Stomach smooth muscle (tissue), 2 donors: ENCODE measurements at regions not wholly inside any gene's neighbourhood (a gene's known extent, or its start where the extent isn't known, plus 50 kb on each side); places are given as distances from the start of the nearest gene placed in this dataset.

Experiments used
- H3K27ac ChIP-seq: one replicate; pipeline ENCODE4 v1.7.0; 2013; ENCODE audit warnings: mild to moderate bottlenecking, low read length, inconsistent platforms
- H3K27me3 ChIP-seq, 2 donors: one replicate each; pipeline ENCODE4 v1.7.0; 2013; ENCODE audit warnings: low read length in 2 of 2; ENCODE audit not compliant: insufficient read depth in 2 of 2, control insufficient read depth in 1 of 2
- H3K36me3 ChIP-seq, 2 donors: one replicate each; pipeline ENCODE4 v1.7.0; 2013; ENCODE audit warnings: low read length in 2 of 2; ENCODE audit not compliant: control insufficient read depth in 2 of 2, insufficient read depth in 2 of 2
- H3K4me1 ChIP-seq: one replicate; pipeline ENCODE4 v1.7.0; 2013; ENCODE audit warnings: low read length; ENCODE audit not compliant: control insufficient read depth, insufficient read depth
- H3K4me3 ChIP-seq, 2 donors: one replicate each; pipeline ENCODE4 v1.7.0; 2013; ENCODE audit warnings: low read length in 2 of 2
- H3K9ac ChIP-seq, 2 donors: one replicate each; pipeline ENCODE4 v1.7.0; 2013; ENCODE audit warnings: low read length in 2 of 2, mild to moderate bottlenecking in 1 of 2
- H3K9me3 ChIP-seq, 2 donors: one replicate each; pipeline ENCODE4 v1.7.0; 2013; ENCODE audit warnings: low read length in 2 of 2; ENCODE audit not compliant: control insufficient read depth in 2 of 2
- donor health status: healthy.
- donor health status: Pancreatic carcinoma.

- Histone ChIP-seq H3K36me3 (no peaks in the 10 kb centered on the region), H3K27me3 (no peaks in the 10 kb centered on the region), H3K9ac (no peak overlapping the region), H3K27ac (no peak overlapping the region), H3K9me3 (peaks cover 8 to 12% of the 10 kb centered on the region in 2 donors), H3K4me3 (no peak overlapping the region), H3K4me1 (no peaks in the 10 kb centered on the region)
Observed at GRCh38 chr7:91681718-91682117, 198.8 kb downstream of the MTERF1 start.

DNA sequence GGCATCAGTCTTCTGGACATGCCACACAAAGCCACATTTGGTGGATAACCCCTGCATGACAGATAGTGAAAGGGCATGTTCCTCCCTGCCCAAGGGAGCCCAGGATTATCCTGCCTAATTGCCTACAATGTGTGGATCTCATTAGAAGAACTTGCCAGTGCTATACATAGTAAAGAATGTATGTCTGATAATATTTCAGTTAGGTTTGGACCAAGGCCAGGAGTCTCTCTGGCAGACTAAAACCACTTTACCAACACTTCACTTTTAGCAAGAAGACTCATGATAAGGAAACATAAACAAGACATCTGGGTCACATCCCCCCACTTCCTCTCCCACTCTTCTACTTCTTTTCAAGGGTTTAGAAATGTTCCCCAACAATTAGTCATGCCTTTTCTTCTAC is 196.7 kb downstream of the MTERF1 start:
- Histone ChIP-seq H3K27ac (no peak overlapping the region), H3K27me3 (no peaks in the 10 kb centered on the region), H3K4me1 (no peaks in the 10 kb centered on the region), H3K9me3 (peaks cover 8 to 12% of the 10 kb centered on the region in 2 donors), H3K4me3 (no peak overlapping the region), H3K36me3 (no peaks in the 10 kb centered on the region), H3K9ac (no peak overlapping the region)

- H3K4me1 ChIP-seq, result no peaks in the 10 kb centered on the region
- no peak overlapping the region for H3K9ac ChIP-seq
- H3K36me3 ChIP-seq, result no peaks in the 10 kb centered on the region
- H3K27me3 ChIP-seq, result no peaks in the 10 kb centered on the region
- peaks cover 8 to 12% of the 10 kb centered on the region in 2 donors for H3K9me3 ChIP-seq
- no peak overlapping the region for H3K4me3 ChIP-seq
- H3K27ac ChIP-seq, result no peak overlapping the region
Observed at GRCh38 chr7:91685544-91685943, 195.0 kb downstream of the MTERF1 start.

DNA sequence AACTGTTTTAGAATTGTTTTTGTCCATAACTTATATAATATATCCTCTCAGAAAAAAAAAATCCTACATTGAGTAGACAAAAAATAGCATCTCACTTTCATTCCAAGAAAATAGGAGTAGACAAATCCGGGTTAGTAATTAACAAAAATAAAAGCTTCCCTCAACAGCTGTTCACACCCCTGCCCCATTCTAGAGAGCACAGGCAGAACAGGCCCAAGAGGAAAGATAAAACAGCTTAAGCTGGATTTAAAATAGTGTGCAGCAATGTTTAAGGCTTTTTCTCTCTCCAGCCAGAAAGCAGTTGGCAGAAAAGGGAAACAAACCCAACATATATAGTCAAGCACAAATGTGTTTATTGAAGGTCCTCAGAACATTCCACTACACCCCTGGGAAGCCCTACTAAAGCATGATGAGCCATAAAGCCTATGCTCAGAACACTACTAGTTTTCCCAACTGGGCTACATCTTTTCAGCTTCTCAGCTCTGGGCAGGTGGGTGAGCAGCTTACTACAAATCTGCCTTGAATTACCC is 189.9 kb downstream of the MTERF1 start:
- Histone ChIP-seq H3K9me3 (no peaks in the 10 kb centered on the region), H3K27me3 (no peaks in the 10 kb centered on the region), H3K27ac (no peak overlapping the region), H3K4me3 (no peak overlapping the region), H3K36me3 (no peaks in the 10 kb centered on the region), H3K9ac (no peak overlapping the region), H3K4me1 (no peaks in the 10 kb centered on the region)

GRCh38 chr7:91691865-91692264 is 188.6 kb downstream of the MTERF1 start:
- no peak overlapping the region for H3K27ac ChIP-seq
- no peaks in the 10 kb centered on the region for H3K36me3 ChIP-seq
- no peaks in the 10 kb centered on the region for H3K4me1 ChIP-seq
- H3K4me3 ChIP-seq, result no peak overlapping the region
- H3K9ac ChIP-seq, result no peak overlapping the region
- H3K27me3 ChIP-seq, result no peaks in the 10 kb centered on the region
- no peaks in the 10 kb centered on the region for H3K9me3 ChIP-seq

DNA sequence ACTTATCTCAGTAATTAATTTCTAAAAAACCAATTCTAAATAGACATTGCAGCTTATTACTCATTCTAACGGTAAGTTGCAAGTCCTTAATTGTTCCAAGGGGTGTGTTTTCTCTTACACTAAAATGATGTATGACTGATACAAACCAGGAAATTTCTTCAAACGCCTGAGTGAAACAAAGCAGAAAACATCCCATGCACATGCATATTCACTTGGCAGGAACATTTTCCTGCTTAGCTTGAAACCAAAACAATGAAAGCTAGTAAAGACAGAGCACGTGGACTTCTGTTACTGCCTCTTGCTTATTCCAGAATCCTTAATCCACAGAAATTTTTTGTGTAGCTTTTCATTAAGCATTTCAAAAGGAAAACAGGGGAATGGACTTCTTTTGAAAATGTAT is 187.7 kb downstream of the MTERF1 start:
- Histone ChIP-seq H3K4me1 (no peaks in the 10 kb centered on the region), H3K27me3 (no peaks in the 10 kb centered on the region), H3K36me3 (no peaks in the 10 kb centered on the region), H3K9me3 (no peaks in the 10 kb centered on the region), H3K4me3 (no peak overlapping the region), H3K9ac (no peak overlapping the region), H3K27ac (no peak overlapping the region)

DNA sequence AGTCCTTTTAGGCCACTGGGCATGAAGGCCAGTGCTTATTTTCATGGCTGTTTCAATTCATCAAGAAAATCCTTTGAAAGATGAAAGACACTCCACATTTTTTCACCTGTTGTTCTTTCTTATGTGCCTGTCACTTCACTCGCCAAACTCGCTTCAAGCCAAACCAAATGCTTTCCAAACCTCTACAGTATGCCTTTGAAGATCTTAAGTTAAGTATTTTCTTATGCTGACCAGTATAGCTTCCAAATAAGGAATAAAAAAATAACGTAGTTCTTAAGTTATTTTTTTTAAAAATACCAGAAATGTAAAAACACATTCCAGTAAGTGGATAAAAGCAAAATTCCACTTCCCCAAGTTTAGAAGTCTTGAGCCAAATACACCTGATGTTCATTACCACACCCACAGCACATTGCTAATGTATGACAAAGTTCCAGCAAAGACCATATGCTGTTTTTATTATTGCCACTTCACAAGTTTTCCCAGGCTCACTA is 186.1 kb downstream of the MTERF1 start:
- no peaks in the 10 kb centered on the region for H3K4me1 ChIP-seq
- no peak overlapping the region for H3K9ac ChIP-seq
- no peak overlapping the region for H3K27ac ChIP-seq
- H3K36me3 ChIP-seq, result no peaks in the 10 kb centered on the region
- H3K27me3 ChIP-seq, result no peaks in the 10 kb centered on the region
- peaks cover 0 to 7% of the 10 kb centered on the region in 2 donors for H3K9me3 ChIP-seq
- H3K4me3 ChIP-seq, result no peak overlapping the region

DNA sequence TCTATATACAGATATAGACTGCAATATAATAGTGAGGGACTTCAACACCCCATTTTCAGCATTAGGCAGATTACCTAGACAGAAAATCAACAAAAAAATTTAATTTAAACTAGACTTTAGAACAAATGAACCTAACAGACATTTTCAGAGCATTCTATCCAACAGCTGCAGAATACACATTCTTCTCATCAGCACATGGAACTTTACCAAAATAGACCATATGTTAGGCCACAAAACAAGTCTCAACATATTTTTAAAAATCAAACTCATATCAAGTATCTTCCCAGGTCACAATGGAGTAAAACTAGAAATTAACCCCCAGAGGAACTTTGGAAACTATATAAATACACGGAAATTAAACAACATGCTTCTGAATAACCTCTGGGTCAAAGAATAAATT is 169.6 kb downstream of the MTERF1 start:
- H3K9ac ChIP-seq, result no peak overlapping the region

GRCh38 chr7:91713669-91714068 is 166.8 kb downstream of the MTERF1 start:
- Histone ChIP-seq H3K27me3 (no peaks in the 10 kb centered on the region), H3K4me1 (no peaks in the 10 kb centered on the region), H3K9ac (no peak overlapping the region), H3K36me3 (no peaks in the 10 kb centered on the region), H3K9me3 (peaks cover 2% of the 10 kb centered on the region in 2 donors), H3K27ac (no peak overlapping the region), H3K4me3 (no peak overlapping the region)

More for the DNA sequence above, 169.6 kb downstream of the MTERF1 start:
- no peaks in the 10 kb centered on the region for H3K4me1 ChIP-seq
- H3K27ac ChIP-seq, result no peak overlapping the region
- peaks cover 8 to 16% of the 10 kb centered on the region in 2 donors for H3K9me3 ChIP-seq
- H3K36me3 ChIP-seq, result no peaks in the 10 kb centered on the region
- no peaks in the 10 kb centered on the region for H3K27me3 ChIP-seq
- H3K4me3 ChIP-seq, result no peak overlapping the region

DNA sequence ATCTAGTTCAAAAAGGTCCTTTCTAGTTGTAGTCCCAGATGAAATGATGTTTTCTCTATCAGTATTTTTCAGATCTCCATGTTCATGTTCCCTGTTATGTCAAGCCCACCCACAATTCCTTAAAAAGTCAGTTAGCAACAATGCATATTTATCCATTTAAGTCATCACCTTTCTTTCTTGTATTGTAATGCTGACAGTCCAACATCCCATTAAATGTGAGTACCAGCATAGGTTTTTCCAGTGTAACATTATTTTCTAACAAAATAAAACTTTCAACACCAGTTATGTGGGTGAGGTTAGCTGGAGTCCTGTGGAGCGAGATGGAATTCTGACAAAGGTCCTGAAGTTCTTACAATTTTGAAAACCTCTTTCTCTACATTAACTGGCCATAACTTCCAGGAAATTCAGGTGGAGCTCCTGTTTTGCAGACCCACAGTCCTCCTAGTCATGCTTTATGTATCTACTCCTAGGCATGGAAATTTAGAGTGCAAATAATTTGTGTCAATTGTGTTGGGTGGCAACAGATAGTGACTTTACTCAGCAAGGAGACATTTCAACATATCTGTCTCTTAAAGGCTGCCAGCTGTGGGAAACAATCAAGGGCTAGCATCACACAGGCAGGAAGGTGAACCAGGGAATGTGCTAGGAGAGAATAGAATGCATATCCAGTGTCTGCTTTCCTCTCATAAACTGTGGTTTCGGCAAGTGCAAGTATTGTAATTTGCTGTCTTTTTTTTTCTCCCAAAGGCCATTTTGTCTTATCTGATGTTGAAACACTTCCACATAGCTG is 162.6 kb downstream of the MTERF1 start:
- H3K4me1 ChIP-seq, result no peaks in the 10 kb centered on the region
- no peaks in the 10 kb centered on the region for H3K27me3 ChIP-seq
- H3K9me3 ChIP-seq, result no peaks in the 10 kb centered on the region
- no peak overlapping the region for H3K27ac ChIP-seq
- H3K4me3 ChIP-seq, result no peak overlapping the region
- no peaks in the 10 kb centered on the region for H3K36me3 ChIP-seq
- H3K9ac ChIP-seq, result no peak overlapping the region

DNA sequence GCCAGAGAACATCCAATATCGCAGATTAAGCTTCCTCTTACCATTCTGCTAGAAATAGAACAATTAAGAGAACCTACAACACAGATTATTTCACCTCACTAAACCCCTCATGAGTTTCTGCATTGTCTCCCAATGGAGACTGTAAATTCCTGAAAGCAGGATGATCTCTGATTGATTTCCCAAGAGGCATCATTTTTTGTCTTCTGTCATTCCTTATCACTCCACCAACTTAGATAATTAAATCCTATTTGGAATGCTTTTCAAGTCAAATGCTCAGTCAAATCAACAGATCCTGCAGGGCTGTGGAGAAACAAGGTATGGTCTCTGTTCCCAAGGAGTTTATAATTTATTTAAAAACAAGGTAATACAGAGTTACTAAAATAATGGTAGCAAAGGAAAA is 161.5 kb downstream of the MTERF1 start:
- H3K27me3 ChIP-seq, result no peaks in the 10 kb centered on the region
- no peak overlapping the region for H3K4me3 ChIP-seq
- H3K4me1 ChIP-seq, result no peaks in the 10 kb centered on the region
- no peaks in the 10 kb centered on the region for H3K36me3 ChIP-seq
- no peak overlapping the region for H3K27ac ChIP-seq
- H3K9ac ChIP-seq, result no peak overlapping the region
- H3K9me3 ChIP-seq, result no peaks in the 10 kb centered on the region
